HFF-Myc (cell line): ENCODE measurements at regions not wholly inside any gene's neighbourhood (a gene's known extent, or its start where the extent isn't known, plus 50 kb on each side); places are given as distances from the start of the nearest gene placed in this dataset.

ENCODE experiments used
- DNase-seq: peaks from one replicate; pipeline ENCODE4 v3.0.0-alpha.2; 2011; ENCODE audit warnings: low read depth; ENCODE audit errors: extremely low read depth
- H3K4me3 ChIP-seq: replicated peaks from 2 replicates; pipeline ENCODE4 v1.5.1; 2011; ENCODE audit warnings: low read depth, mild to moderate bottlenecking, control low read depth, low read length
- CTCF ChIP-seq: IDR thresholded peaks from 2 replicates; pipeline ENCODE4 v1.5.1; 2012; ENCODE audit warnings: mild to moderate bottlenecking, low read depth, low read length, control low read depth; ENCODE audit errors: missing control alignments

- no peak overlapping the region for H3K4me3 ChIP-seq
- no peak for DNase-seq
- no peak for TF ChIP-seq CTCF
Measured at GRCh38 chr1:95849439-95849838, 615.4 kb downstream of the RWDD3 start.

GRCh38 chr1:95850165-95850649 lies 616.2 kb downstream of the RWDD3 start:
- no peak for TF ChIP-seq CTCF

GRCh38 chr1:95850763-95851162 lies 616.8 kb downstream of the RWDD3 start:
- no peak for DNase-seq
- H3K4me3 ChIP-seq, result no peak overlapping the region
- no peak for TF ChIP-seq CTCF

More at GRCh38 chr1:95850165-95850649, 616.2 kb downstream of the RWDD3 start:
- no peak overlapping the region for H3K4me3 ChIP-seq
- DNase-seq, result no peak

GRCh38 chr1:95852483-95853070 lies 618.6 kb downstream of the RWDD3 start:
- H3K4me3 ChIP-seq, result no peak overlapping the region
- DNase-seq, result no peak
- no peak for TF ChIP-seq CTCF

GRCh38 chr1:95854457-95854856 lies 620.4 kb downstream of the RWDD3 start:
- TF ChIP-seq CTCF, result no peak
- DNase-seq, result no peak
- H3K4me3 ChIP-seq, result no peak overlapping the region

- H3K4me3 ChIP-seq, result no peak overlapping the region
- no peak for DNase-seq
- TF ChIP-seq CTCF, result no peak
Measured at GRCh38 chr1:95863086-95863485, 629.1 kb downstream of the RWDD3 start.

- DNase-seq, result no peak
- H3K4me3 ChIP-seq, result no peak overlapping the region
- TF ChIP-seq CTCF, result no peak
Measured at GRCh38 chr1:95865769-95866168, 631.8 kb downstream of the RWDD3 start.
